ENCODE measurements at regions not wholly inside any gene's neighbourhood (a gene's known extent, or its start where the extent isn't known, plus 50 kb on each side); places are given as distances from the start of the nearest gene placed in this dataset.

- no peak overlapping the region for H2AK5ac ChIP-seq (ENCODE audit: low read length, severe bottlenecking)
- WGBS: 79% methylated on average over 4 of the region's 4 CpGs
Measured at GRCh38 chr15:93941697-93942096, 289.7 kb upstream of the MCTP2 start.

GRCh38 chr15:93940226-93940625, 291.1 kb upstream of the MCTP2 start:
- H3K14ac ChIP-seq (ENCODE audit: low read length in 2 of 2): no peak overlapping the region

More at GRCh38 chr15:93941697-93942096, 289.7 kb upstream of the MCTP2 start:
- Histone ChIP-seq H3K4me2 (ENCODE audit: low read length, poor library complexity, severe bottlenecking) (no peak overlapping the region), H2AFZ (ENCODE audit: low read depth, low read length) (no peak overlapping the region), H3K14ac (ENCODE audit: low read length in 2 of 2) (no peak overlapping the region), H2BK12ac (ENCODE audit: low read length in 2 of 2) (no peak overlapping the region), H3K23ac (ENCODE audit: low read length in 2 of 2) (no peak overlapping the region), H3K9ac (ENCODE audit: low read length) (peak overlapping the region; percentile 73), H3K18ac (ENCODE audit: low read depth in 1 of 2, low read length in 2 of 2) (no peak overlapping the region), H3K9me3 (ENCODE audit: control insufficient read depth, low read length) (no peaks in the 10 kb centered on the region), H3K27me3 (ENCODE audit: control insufficient read depth in 1 of 2, insufficient read depth in 1 of 2, low read length in 2 of 2) (no peaks in the 10 kb centered on the region), H3K4me3 (ENCODE audit: insufficient read depth in 1 of 2, low read depth in 1 of 2, low read length in 2 of 2) (peak overlapping the region in 1 of 2 experiments; percentile 34), H3K4ac (ENCODE audit: low read depth in 1 of 2, low read length in 2 of 2) (no peak overlapping the region), H3K4me1 (ENCODE audit: control insufficient read depth, insufficient read depth, low read depth, low read length) (no peaks in the 10 kb centered on the region), H2BK15ac (ENCODE audit: low read depth, poor library complexity, severe bottlenecking) (no peak overlapping the region), H3K36me3 (ENCODE audit: control insufficient read depth in 1 of 2, insufficient read depth in 2 of 2, low read depth in 1 of 2, low read length in 2 of 2) (no peaks in the 10 kb centered on the region), H3K79me1 (replicated peaks; ENCODE audit: low read length, poor library complexity, severe bottlenecking) (no peaks in the 10 kb centered on the region), H3K27ac (ENCODE audit: low read length, poor library complexity, severe bottlenecking) (no peak overlapping the region), H2BK5ac (ENCODE audit: low read depth, low read length, poor library complexity, severe bottlenecking) (no peak overlapping the region), H4K8ac (ENCODE audit: low read length) (no peak overlapping the region), H4K91ac (ENCODE audit: low read length) (no peak overlapping the region), H2BK120ac (ENCODE audit: low read depth, low read length) (no peak overlapping the region)
- DNase-seq: no peak

GRCh38 chr15:93932164-93932776, 299.1 kb upstream of the MCTP2 start:
- no peak overlapping the region for H2BK120ac ChIP-seq (ENCODE audit: low read depth, low read length)
- H2BK12ac ChIP-seq (ENCODE audit: low read length in 2 of 2): no peak overlapping the region
- H3K18ac ChIP-seq (ENCODE audit: low read depth in 1 of 2, low read length in 2 of 2): no peak overlapping the region
- H4K8ac ChIP-seq (ENCODE audit: low read length): no peak overlapping the region
- H2AFZ ChIP-seq (ENCODE audit: low read depth, low read length): no peak overlapping the region
- no peak overlapping the region for H2BK5ac ChIP-seq (ENCODE audit: low read depth, low read length, poor library complexity, severe bottlenecking)
- no peak overlapping the region for H3K14ac ChIP-seq (ENCODE audit: low read length in 2 of 2)
- H3K36me3 ChIP-seq (ENCODE audit: control insufficient read depth in 1 of 2, insufficient read depth in 2 of 2, low read depth in 1 of 2, low read length in 2 of 2): no peaks in the 10 kb centered on the region
- H3K4me3 ChIP-seq (ENCODE audit: insufficient read depth in 1 of 2, low read depth in 1 of 2, low read length in 2 of 2): no peak overlapping the region
- 43% methylated on average over 1 of the region's 5 CpGs for WGBS
- no peak overlapping the region for H3K23ac ChIP-seq (ENCODE audit: low read length in 2 of 2)
- H3K9me3 ChIP-seq (ENCODE audit: control insufficient read depth, low read length): no peaks in the 10 kb centered on the region
- no peaks in the 10 kb centered on the region for H3K4me1 ChIP-seq (ENCODE audit: control insufficient read depth, insufficient read depth, low read depth, low read length)
- no peak overlapping the region for H3K9ac ChIP-seq (ENCODE audit: low read length)
- H3K4me2 ChIP-seq (ENCODE audit: low read length, poor library complexity, severe bottlenecking): no peak overlapping the region
- no peak overlapping the region for H2AK5ac ChIP-seq (ENCODE audit: low read length, severe bottlenecking)
- no peak overlapping the region for H4K91ac ChIP-seq (ENCODE audit: low read length)
- no peak overlapping the region for H3K27ac ChIP-seq (ENCODE audit: low read length, poor library complexity, severe bottlenecking)
- DNase-seq: no peak
- no peak overlapping the region for H2BK15ac ChIP-seq (ENCODE audit: low read depth, poor library complexity, severe bottlenecking)
- no peaks in the 10 kb centered on the region for H3K79me1 ChIP-seq (replicated peaks; ENCODE audit: low read length, poor library complexity, severe bottlenecking)
- H3K4ac ChIP-seq (ENCODE audit: low read depth in 1 of 2, low read length in 2 of 2): no peak overlapping the region
- no peaks in the 10 kb centered on the region for H3K27me3 ChIP-seq (ENCODE audit: control insufficient read depth in 1 of 2, insufficient read depth in 1 of 2, low read length in 2 of 2)

More at GRCh38 chr15:93940226-93940625, 291.1 kb upstream of the MCTP2 start:
- Histone ChIP-seq H3K4me3 (ENCODE audit: insufficient read depth in 1 of 2, low read depth in 1 of 2, low read length in 2 of 2) (no peak overlapping the region), H2BK15ac (ENCODE audit: low read depth, poor library complexity, severe bottlenecking) (no peak overlapping the region), H2AK5ac (ENCODE audit: low read length, severe bottlenecking) (no peak overlapping the region), H2BK12ac (ENCODE audit: low read length in 2 of 2) (no peak overlapping the region), H3K9ac (ENCODE audit: low read length) (no peak overlapping the region), H3K4me2 (ENCODE audit: low read length, poor library complexity, severe bottlenecking) (no peak overlapping the region), H3K27ac (ENCODE audit: low read length, poor library complexity, severe bottlenecking) (no peak overlapping the region), H3K18ac (ENCODE audit: low read depth in 1 of 2, low read length in 2 of 2) (no peak overlapping the region), H3K9me3 (ENCODE audit: control insufficient read depth, low read length) (no peaks in the 10 kb centered on the region), H3K79me1 (replicated peaks; ENCODE audit: low read length, poor library complexity, severe bottlenecking) (no peaks in the 10 kb centered on the region), H3K4ac (ENCODE audit: low read depth in 1 of 2, low read length in 2 of 2) (no peak overlapping the region), H3K27me3 (ENCODE audit: control insufficient read depth in 1 of 2, insufficient read depth in 1 of 2, low read length in 2 of 2) (no peaks in the 10 kb centered on the region), H2BK5ac (ENCODE audit: low read depth, low read length, poor library complexity, severe bottlenecking) (no peak overlapping the region), H3K36me3 (ENCODE audit: control insufficient read depth in 1 of 2, insufficient read depth in 2 of 2, low read depth in 1 of 2, low read length in 2 of 2) (no peaks in the 10 kb centered on the region), H4K91ac (ENCODE audit: low read length) (no peak overlapping the region), H2BK120ac (ENCODE audit: low read depth, low read length) (no peak overlapping the region), H4K8ac (ENCODE audit: low read length) (no peak overlapping the region), H3K4me1 (ENCODE audit: control insufficient read depth, insufficient read depth, low read depth, low read length) (no peaks in the 10 kb centered on the region), H2AFZ (ENCODE audit: low read depth, low read length) (no peak overlapping the region), H3K23ac (ENCODE audit: low read length in 2 of 2) (no peak overlapping the region)
- WGBS: no CpG with 5 or more reads among the region's 1 CpG
- DNase-seq: no peak

GRCh38 chr15:93929375-93930094, 301.8 kb upstream of the MCTP2 start:
- Histone ChIP-seq H2BK15ac (ENCODE audit: low read depth, poor library complexity, severe bottlenecking) (no peak overlapping the region), H3K9me3 (ENCODE audit: control insufficient read depth, low read length) (no peaks in the 10 kb centered on the region), H2AFZ (ENCODE audit: low read depth, low read length) (no peak overlapping the region), H3K14ac (ENCODE audit: low read length in 2 of 2) (no peak overlapping the region), H3K27me3 (ENCODE audit: control insufficient read depth in 1 of 2, insufficient read depth in 1 of 2, low read length in 2 of 2) (no peaks in the 10 kb centered on the region), H3K23ac (ENCODE audit: low read length in 2 of 2) (no peak overlapping the region), H4K91ac (ENCODE audit: low read length) (no peak overlapping the region), H2AK5ac (ENCODE audit: low read length, severe bottlenecking) (no peak overlapping the region), H3K4me3 (ENCODE audit: insufficient read depth in 1 of 2, low read depth in 1 of 2, low read length in 2 of 2) (peak overlapping the region in 1 of 2 experiments; percentile 50), H3K18ac (ENCODE audit: low read depth in 1 of 2, low read length in 2 of 2) (no peak overlapping the region), H3K9ac (ENCODE audit: low read length) (peak overlapping the region; percentile 79), H3K4me2 (ENCODE audit: low read length, poor library complexity, severe bottlenecking) (no peak overlapping the region), H2BK12ac (ENCODE audit: low read length in 2 of 2) (no peak overlapping the region), H4K8ac (ENCODE audit: low read length) (no peak overlapping the region), H3K36me3 (ENCODE audit: control insufficient read depth in 1 of 2, insufficient read depth in 2 of 2, low read depth in 1 of 2, low read length in 2 of 2) (no peaks in the 10 kb centered on the region), H2BK120ac (ENCODE audit: low read depth, low read length) (no peak overlapping the region), H3K79me1 (replicated peaks; ENCODE audit: low read length, poor library complexity, severe bottlenecking) (no peaks in the 10 kb centered on the region), H2BK5ac (ENCODE audit: low read depth, low read length, poor library complexity, severe bottlenecking) (no peak overlapping the region), H3K4me1 (ENCODE audit: control insufficient read depth, insufficient read depth, low read depth, low read length) (no peaks in the 10 kb centered on the region), H3K4ac (ENCODE audit: low read depth in 1 of 2, low read length in 2 of 2) (no peak overlapping the region), H3K27ac (ENCODE audit: low read length, poor library complexity, severe bottlenecking) (no peak overlapping the region)
- DNase-seq: peak; percentile 13
- 44% methylated on average over 3 of the region's 7 CpGs for WGBS
